DOHH2 (cell line): ENCODE measurements at regions not wholly inside any gene's neighbourhood (a gene's known extent, or its start where the extent isn't known, plus 50 kb on each side); places are given as distances from the start of the nearest gene placed in this dataset.

ENCODE experiments used
- H3F3A ChIP-seq: fragments of 200-600 bp; sonication (generic), shearing (Covaris generic); 2 replicates; pipeline ENCODE4 v1.6.0; 2016; ENCODE audit warnings: antibody characterized with exemption, mild to moderate bottlenecking; ENCODE audit not compliant: control insufficient read depth, insufficient read depth
- H3K27ac ChIP-seq: fragments of 200-600 bp; sonication (generic); 2 replicates; pipeline ENCODE4 v1.5.1; 2014; ENCODE audit warnings: low read depth, mild to moderate bottlenecking, low read length, moderate library complexity
- H3K27me3 ChIP-seq: fragments of 200-600 bp; sonication (generic); 2 replicates; pipeline ENCODE4 v1.6.1; 2014; ENCODE audit warnings: mild to moderate bottlenecking, low read length, mixed read lengths; ENCODE audit not compliant: control insufficient read depth
- H3K36me3 ChIP-seq: fragments of 200-600 bp; sonication (generic); 2 replicates; pipeline ENCODE4 v1.6.1; 2014; ENCODE audit warnings: mild to moderate bottlenecking, low read length, moderate library complexity, mixed read lengths; ENCODE audit not compliant: control insufficient read depth
- H3K4me1 ChIP-seq: fragments of 200-600 bp; sonication (generic); 2 replicates; pipeline ENCODE4 v1.6.1; 2014; ENCODE audit warnings: mild to moderate bottlenecking, low read length, mixed read lengths; ENCODE audit not compliant: control insufficient read depth
- H3K4me2 ChIP-seq: fragments of 200-600 bp; sonication (generic); 2 replicates; pipeline ENCODE4 v1.6.0; 2014; ENCODE audit warnings: mild to moderate bottlenecking, low read length, moderate library complexity
- H3K4me3 ChIP-seq: fragments of 200-600 bp; sonication (generic); 2 replicates; pipeline ENCODE4 v1.5.1; 2014; ENCODE audit warnings: mild to moderate bottlenecking, low read length, mixed read lengths
- H3K79me2 ChIP-seq: fragments of 200-600 bp; sonication (generic); 2 replicates; pipeline ENCODE4 v1.6.1; 2014; ENCODE audit warnings: mild to moderate bottlenecking, low read length, mixed read lengths; ENCODE audit not compliant: control insufficient read depth
- H3K9me2 ChIP-seq: fragments of 200-600 bp; sonication (generic); replicated peaks from 2 replicates; pipeline ENCODE4 v1.6.1; 2014; ENCODE audit warnings: mild to moderate bottlenecking, low read length, mixed read lengths; ENCODE audit not compliant: control insufficient read depth
- H3K9me3 ChIP-seq: fragments of 200-600 bp; sonication (generic); 2 replicates; pipeline ENCODE4 v1.6.1; 2014; ENCODE audit warnings: antibody characterized with exemption, low read length, mixed read lengths; ENCODE audit not compliant: control insufficient read depth, insufficient read depth
- H4K20me1 ChIP-seq: fragments of 200-600 bp; sonication (generic); 2 replicates; pipeline ENCODE4 v1.6.0; 2014; ENCODE audit warnings: low read depth, mild to moderate bottlenecking, antibody characterized with exemption, low read length, moderate library complexity; ENCODE audit not compliant: control insufficient read depth, insufficient read depth
- CTCF ChIP-seq: fragments of 200-600 bp; sonication (generic); IDR thresholded peaks from one replicate; pipeline ENCODE4 v1.5.1; 2014; ENCODE audit warnings: antibody characterized with exemption, mild to moderate bottlenecking, low read depth, low read length; ENCODE audit not compliant: poor library complexity, severe bottlenecking
- EZH2phosphoT487 ChIP-seq: fragments of 200-600 bp; sonication (generic); IDR thresholded peaks from 2 replicates; pipeline ENCODE4 v1.6.1; 2017; ENCODE audit warnings: borderline replicate concordance, mild to moderate bottlenecking, antibody characterized with exemption, low read length, moderate library complexity, mixed read lengths

GRCh38 chr1:221564891-221565290, 177.0 kb downstream of the DUSP10 start:
- no peak overlapping the region for H3K27ac ChIP-seq
- H3K27me3 ChIP-seq = no peaks in the 10 kb centered on the region
- H3K4me1 ChIP-seq = no peaks in the 10 kb centered on the region
- no peaks in the 10 kb centered on the region for H3K9me2 ChIP-seq
- no peaks in the 10 kb centered on the region for H3K9me3 ChIP-seq
- no peaks in the 10 kb centered on the region for H4K20me1 ChIP-seq
- H3K79me2 ChIP-seq = no peaks in the 10 kb centered on the region
- no peaks in the 10 kb centered on the region for H3K36me3 ChIP-seq
- TF ChIP-seq EZH2phosphoT487 (no peak), CTCF (no peak)
- no peak overlapping the region for H3K4me3 ChIP-seq
- H3F3A ChIP-seq = no peaks in the 10 kb centered on the region
- no peak overlapping the region for H3K4me2 ChIP-seq

GRCh38 chr1:221565711-221566110, 176.2 kb downstream of the DUSP10 start:
- no peak overlapping the region for H3K4me3 ChIP-seq
- TF ChIP-seq CTCF (no peak), EZH2phosphoT487 (no peak)
- no peaks in the 10 kb centered on the region for H3K9me2 ChIP-seq
- H3K4me2 ChIP-seq = no peak overlapping the region
- no peaks in the 10 kb centered on the region for H3K9me3 ChIP-seq
- no peaks in the 10 kb centered on the region for H3K4me1 ChIP-seq
- no peaks in the 10 kb centered on the region for H3K27me3 ChIP-seq
- no peaks in the 10 kb centered on the region for H3K79me2 ChIP-seq
- no peaks in the 10 kb centered on the region for H3F3A ChIP-seq
- H4K20me1 ChIP-seq = no peaks in the 10 kb centered on the region
- no peak overlapping the region for H3K27ac ChIP-seq
- H3K36me3 ChIP-seq = no peaks in the 10 kb centered on the region

- H3K27me3 ChIP-seq = no peaks in the 10 kb centered on the region
- no peak overlapping the region for H3K4me2 ChIP-seq
- no peaks in the 10 kb centered on the region for H3K79me2 ChIP-seq
- no peak overlapping the region for H3K4me3 ChIP-seq
- H3K9me3 ChIP-seq = no peaks in the 10 kb centered on the region
- no peaks in the 10 kb centered on the region for H3F3A ChIP-seq
- TF ChIP-seq CTCF (no peak), EZH2phosphoT487 (no peak)
- no peaks in the 10 kb centered on the region for H4K20me1 ChIP-seq
- H3K36me3 ChIP-seq = no peaks in the 10 kb centered on the region
- no peaks in the 10 kb centered on the region for H3K9me2 ChIP-seq
- no peaks in the 10 kb centered on the region for H3K4me1 ChIP-seq
- H3K27ac ChIP-seq = no peak overlapping the region
Measured at GRCh38 chr1:221567859-221568507, 173.9 kb downstream of the DUSP10 start.

GRCh38 chr1:221573756-221574155, 168.1 kb downstream of the DUSP10 start:
- TF ChIP-seq CTCF = no peak
- no peak for TF ChIP-seq EZH2phosphoT487
- no peaks in the 10 kb centered on the region for H3K27me3 ChIP-seq

More at GRCh38 chr1:221573756-221574155, 168.1 kb downstream of the DUSP10 start:
- Histone ChIP-seq H3K4me2 (no peak overlapping the region), H3K36me3 (no peaks in the 10 kb centered on the region), H3K4me1 (no peaks in the 10 kb centered on the region), H3K9me3 (no peaks in the 10 kb centered on the region), H3K4me3 (no peak overlapping the region), H3F3A (no peaks in the 10 kb centered on the region), H3K79me2 (no peaks in the 10 kb centered on the region), H3K27ac (no peak overlapping the region), H3K9me2 (no peaks in the 10 kb centered on the region), H4K20me1 (no peaks in the 10 kb centered on the region)
